ENCODE measurements at regions not wholly inside any gene's neighbourhood (a gene's known extent, or its start where the extent isn't known, plus 50 kb on each side); places are given as distances from the start of the nearest gene placed in this dataset.

DNA sequence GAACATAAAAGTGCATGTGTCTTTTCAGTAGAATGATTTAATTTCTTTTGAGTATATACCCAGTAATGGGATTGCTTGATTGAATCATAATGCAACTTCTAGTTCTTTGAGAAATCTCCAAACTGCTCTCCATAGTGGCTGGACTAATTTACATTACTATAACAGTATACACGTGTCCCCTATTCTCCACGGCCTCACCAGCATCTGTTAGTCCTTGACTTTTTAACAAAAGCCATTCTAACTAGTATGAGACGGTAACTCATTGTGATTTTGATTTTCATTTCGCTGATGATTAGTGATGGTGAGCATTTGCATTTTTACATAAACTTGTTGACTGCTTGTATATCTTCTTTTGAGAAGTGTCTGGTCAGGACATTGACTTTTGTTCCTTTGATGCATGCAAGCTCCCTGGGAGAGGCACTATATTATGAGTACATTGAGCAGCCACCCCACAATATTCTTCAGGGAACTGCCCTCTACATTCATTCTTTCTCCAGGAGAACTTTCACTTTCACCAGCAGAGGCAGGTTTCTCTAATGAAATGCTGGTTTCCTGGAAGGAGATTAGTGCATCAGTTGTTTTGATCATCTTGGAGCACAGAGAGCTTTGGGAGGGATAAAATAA lies 51.9 kb upstream of the LPGAT1 start:
- no peak overlapping the region for H2AFZ ChIP-seq (ENCODE audit: insufficient read depth, low read depth, low read length, poor library complexity, severe bottlenecking)
- no peaks in the 10 kb centered on the region for H3K9me3 ChIP-seq (replicated peaks in 1 of 2; ENCODE audit: control insufficient read depth in 1 of 2, insufficient read depth in 1 of 2, low read length in 2 of 2)
- no peaks in the 10 kb centered on the region for H3K36me3 ChIP-seq (replicated peaks in 1 of 2; ENCODE audit: control insufficient read depth in 1 of 2, insufficient read depth in 2 of 2, low read length in 2 of 2)
- WGBS (ENCODE audit: insufficient coverage), result no CpG with 5 or more reads among the region's 4 CpGs
- H3K27ac ChIP-seq (ENCODE audit: low read depth in 1 of 2, low read length in 2 of 2), result no peak overlapping the region
- Mint-ChIP-seq H3K4me3 (no peak overlapping the region), H3K27me3 (ENCODE audit: low read depth in 3 of 3) (peaks cover 0 to 2% (median 0%) of the 10 kb centered on the region in 3 donors), H3K36me3 (no peaks in the 10 kb centered on the region), H3K9me3 (peaks cover 0 to 3% (median 0%) of the 10 kb centered on the region in 7 donors), H3K27ac (no peak overlapping the region), H3K4me1 (peaks cover 4% of the 10 kb centered on the region)
- H3K4me1 ChIP-seq (ENCODE audit: control insufficient read depth in 1 of 2, insufficient read depth in 2 of 2, low read length in 2 of 2), result no peaks in the 10 kb centered on the region
- H3K4me3 ChIP-seq (replicated peaks in 1 of 3; ENCODE audit: low read depth in 2 of 3, low read length in 3 of 3), result no peak overlapping the region
- DNase-seq, result no peak
- H4K20me1 ChIP-seq (ENCODE audit: insufficient read depth, low read length), result no peaks in the 10 kb centered on the region
- no peak overlapping the region for H3K4me2 ChIP-seq (replicated peaks; ENCODE audit: extremely low read depth, low read length, poor library complexity, severe bottlenecking)
- intact Hi-C loops (cut with micrococcal nuclease), result no loop called here
- TF ChIP-seq, protein P1, sequence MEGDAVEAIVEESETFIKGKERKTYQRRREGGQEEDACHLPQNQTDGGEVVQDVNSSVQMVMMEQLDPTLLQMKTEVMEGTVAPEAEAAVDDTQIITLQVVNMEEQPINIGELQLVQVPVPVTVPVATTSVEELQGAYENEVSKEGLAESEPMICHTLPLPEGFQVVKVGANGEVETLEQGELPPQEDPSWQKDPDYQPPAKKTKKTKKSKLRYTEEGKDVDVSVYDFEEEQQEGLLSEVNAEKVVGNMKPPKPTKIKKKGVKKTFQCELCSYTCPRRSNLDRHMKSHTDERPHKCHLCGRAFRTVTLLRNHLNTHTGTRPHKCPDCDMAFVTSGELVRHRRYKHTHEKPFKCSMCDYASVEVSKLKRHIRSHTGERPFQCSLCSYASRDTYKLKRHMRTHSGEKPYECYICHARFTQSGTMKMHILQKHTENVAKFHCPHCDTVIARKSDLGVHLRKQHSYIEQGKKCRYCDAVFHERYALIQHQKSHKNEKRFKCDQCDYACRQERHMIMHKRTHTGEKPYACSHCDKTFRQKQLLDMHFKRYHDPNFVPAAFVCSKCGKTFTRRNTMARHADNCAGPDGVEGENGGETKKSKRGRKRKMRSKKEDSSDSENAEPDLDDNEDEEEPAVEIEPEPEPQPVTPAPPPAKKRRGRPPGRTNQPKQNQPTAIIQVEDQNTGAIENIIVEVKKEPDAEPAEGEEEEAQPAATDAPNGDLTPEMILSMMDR (IDR thresholded peaks at IDR 0.05), result no peak
- no peak overlapping the region for H3K9ac ChIP-seq (ENCODE audit: insufficient read depth, low read length, poor library complexity, severe bottlenecking)
- no peaks in the 10 kb centered on the region for H3K27me3 ChIP-seq (ENCODE audit: control insufficient read depth in 2 of 2, insufficient read depth in 2 of 2, low read length in 2 of 2)
- no peaks in the 10 kb centered on the region for H3K79me2 ChIP-seq (ENCODE audit: insufficient read depth, low read length)

All from CD14-positive monocyte (primary cell).